ENCODE measurements at regions not wholly inside any gene's neighbourhood (a gene's known extent, or its start where the extent isn't known, plus 50 kb on each side); places are given as distances from the start of the nearest gene placed in this dataset.

GRCh38 chr7:91526404-91526803, 262.2 kb downstream of the FZD1 start:
- no peak for DNase-seq

GRCh38 chr7:91527460-91527859, 263.2 kb downstream of the FZD1 start:
- no peak for DNase-seq

- DNase-seq: no peak
These were observed 269.8 kb downstream of the FZD1 start for GRCh38 chr7:91533996-91534395.

- no peak for DNase-seq
These were observed 273.3 kb downstream of the FZD1 start for GRCh38 chr7:91537260-91538152.

GRCh38 chr7:91541641-91542040, 277.4 kb downstream of the FZD1 start:
- DNase-seq: no peak

- DNase-seq: no peak
These were observed 279.4 kb downstream of the FZD1 start for GRCh38 chr7:91543646-91544045.

- DNase-seq: no peak
These were observed 285.6 kb downstream of the FZD1 start for GRCh38 chr7:91549878-91550277.

- no peak for DNase-seq
These were observed 286.7 kb downstream of the FZD1 start for GRCh38 chr7:91550931-91551330.

- no peak for DNase-seq
These were observed 287.3 kb downstream of the FZD1 start for GRCh38 chr7:91551377-91552175.

GRCh38 chr7:91553410-91553895, 289.2 kb downstream of the FZD1 start:
- no peak for DNase-seq

- DNase-seq: no peak
These were observed 290.6 kb downstream of the FZD1 start for GRCh38 chr7:91554883-91555282.

- DNase-seq: no peak
These were observed 292.0 kb downstream of the FZD1 start for GRCh38 chr7:91556239-91556638.

- DNase-seq: no peak
These were observed 292.9 kb downstream of the FZD1 start for GRCh38 chr7:91556956-91557650.

- DNase-seq: no peak
These were observed 293.7 kb downstream of the FZD1 start for GRCh38 chr7:91557789-91558404.

- DNase-seq: no peak
These were observed 295.7 kb downstream of the FZD1 start for GRCh38 chr7:91559947-91560346.

GRCh38 chr7:91564101-91564500, 299.9 kb downstream of the FZD1 start:
- no peak for DNase-seq

GRCh38 chr7:91564541-91564940, 300.3 kb downstream of the FZD1 start:
- DNase-seq: no peak

- no peak for DNase-seq
These were observed 301.5 kb downstream of the FZD1 start for GRCh38 chr7:91565499-91566401.

GRCh38 chr7:91566402-91566732, 302.1 kb downstream of the FZD1 start:
- no peak for DNase-seq

GRCh38 chr7:91567081-91568012, 303.1 kb downstream of the FZD1 start:
- no peak for DNase-seq
